GM19025 (cell line): ENCODE measurements at regions not wholly inside any gene's neighbourhood (a gene's known extent, or its start where the extent isn't known, plus 50 kb on each side); places are given as distances from the start of the nearest gene placed in this dataset.
A peak's percentile ranks its signal among the peaks of the same experiment; 100 is the strongest.
"Not testable (repeated sequence)": the region's sequence is repeated elsewhere in the genome, so short reads cannot be mapped to it uniquely, and the experiment has no call there.

Experiments
- ATAC-seq: cut with Tn5 transposase; IDR thresholded peaks from one replicate; pipeline ENCODE4 v1.9.1; 2021; ENCODE audit warnings: mild to moderate bottlenecking, low read depth, moderate library complexity; ENCODE audit not compliant: unreplicated experiment

GRCh38 chr13:44786756-44787155 is 202.5 kb downstream of the NUFIP1 start:
- ATAC-seq, result no peak

- ATAC-seq, result no peak
These were observed 203.9 kb downstream of the NUFIP1 start for GRCh38 chr13:44785401-44785800.

- ATAC-seq, result no peak
These were observed 204.6 kb downstream of the NUFIP1 start for GRCh38 chr13:44784708-44785080.

- no peak for ATAC-seq
These were observed 205.1 kb downstream of the NUFIP1 start for GRCh38 chr13:44783994-44784707.

GRCh38 chr13:44780591-44781280 is 204.6 kb upstream of the TSC22D1 start:
- no peak for ATAC-seq

- ATAC-seq, result no peak
These were observed 202.8 kb upstream of the TSC22D1 start for GRCh38 chr13:44778761-44779484.

GRCh38 chr13:44775290-44775689 is 199.2 kb upstream of the TSC22D1 start:
- not testable (repeated sequence) for ATAC-seq

- ATAC-seq, result no peak
These were observed 194.8 kb upstream of the TSC22D1 start for GRCh38 chr13:44770951-44771350.

GRCh38 chr13:44769686-44770085 is 193.6 kb upstream of the TSC22D1 start:
- ATAC-seq, result no peak

- no peak for ATAC-seq
These were observed 192.8 kb upstream of the TSC22D1 start for GRCh38 chr13:44768775-44769581.

GRCh38 chr13:44768239-44768638 is 192.1 kb upstream of the TSC22D1 start:
- peak; percentile 50 for ATAC-seq

GRCh38 chr13:44765001-44765471 is 188.9 kb upstream of the TSC22D1 start:
- ATAC-seq, result no peak

- ATAC-seq, result no peak
These were observed 188.2 kb upstream of the TSC22D1 start for GRCh38 chr13:44764302-44764692.

- ATAC-seq, result no peak
These were observed 187.6 kb upstream of the TSC22D1 start for GRCh38 chr13:44763615-44764301.

GRCh38 chr13:44762911-44763310 is 186.8 kb upstream of the TSC22D1 start:
- ATAC-seq, result no peak

- no peak for ATAC-seq
These were observed 184.3 kb upstream of the TSC22D1 start for GRCh38 chr13:44760434-44760833.

- no peak for ATAC-seq
These were observed 183.5 kb upstream of the TSC22D1 start for GRCh38 chr13:44759384-44760360.

- ATAC-seq, result no peak
These were observed 182.7 kb upstream of the TSC22D1 start for GRCh38 chr13:44758630-44759383.
